NCI-H345 (cell line): ENCODE measurements at regions not wholly inside any gene's neighbourhood (a gene's known extent, or its start where the extent isn't known, plus 50 kb on each side); places are given as distances from the start of the nearest gene placed in this dataset.

Source experiments
- DNase-seq: peaks from one replicate; lab custom pipeline; 2025; lab: John Stamatoyannopoulos, UW

- DNase-seq, result no peak
Measured at GRCh38 chr6:18784794-18785193, 397.6 kb downstream of the RNF144B start.

- DNase-seq, result no peak
Measured at GRCh38 chr6:18785810-18786490, 398.8 kb downstream of the RNF144B start.

GRCh38 chr6:18792866-18793265, 405.7 kb downstream of the RNF144B start:
- no peak for DNase-seq

- no peak for DNase-seq
Measured at GRCh38 chr6:18795726-18796125, 408.6 kb downstream of the RNF144B start.

GRCh38 chr6:18820725-18821124, 433.6 kb downstream of the RNF144B start:
- no peak for DNase-seq

- no peak for DNase-seq
Measured at GRCh38 chr6:18823782-18824386, 436.7 kb downstream of the RNF144B start.

- peak; percentile 31 for DNase-seq
Measured at GRCh38 chr6:18829272-18829870, 442.2 kb downstream of the RNF144B start.

GRCh38 chr6:18835976-18836375, 448.8 kb downstream of the RNF144B start:
- no peak for DNase-seq

- DNase-seq, result no peak
Measured at GRCh38 chr6:18837013-18837412, 449.9 kb downstream of the RNF144B start.

GRCh38 chr6:18842534-18842933, 455.4 kb downstream of the RNF144B start:
- no peak for DNase-seq

GRCh38 chr6:18845896-18846295, 458.7 kb downstream of the RNF144B start:
- peak; percentile 48 for DNase-seq

GRCh38 chr6:18846327-18846726, 459.2 kb downstream of the RNF144B start:
- no peak for DNase-seq

GRCh38 chr6:18861204-18861603, 474.1 kb downstream of the RNF144B start:
- DNase-seq, result no peak

- DNase-seq, result no peak
Measured at GRCh38 chr6:18883268-18883667, 496.1 kb downstream of the RNF144B start.

GRCh38 chr6:18883851-18884250, 496.7 kb downstream of the RNF144B start:
- no peak for DNase-seq

- no peak for DNase-seq
Measured at GRCh38 chr6:18893540-18894269, 506.6 kb downstream of the RNF144B start.

- no peak for DNase-seq
Measured at GRCh38 chr6:18897350-18897749, 510.2 kb downstream of the RNF144B start.

- DNase-seq, result no peak
Measured at GRCh38 chr6:18904681-18905080, 517.5 kb downstream of the RNF144B start.

- DNase-seq, result no peak
Measured at GRCh38 chr6:18920701-18921100, 533.6 kb downstream of the RNF144B start.

- no peak for DNase-seq
Measured at GRCh38 chr6:18931086-18931485, 543.9 kb downstream of the RNF144B start.

- DNase-seq, result no peak
Measured at GRCh38 chr6:18958146-18958545, 571.0 kb downstream of the RNF144B start.

- DNase-seq, result no peak
Measured at GRCh38 chr6:18961566-18961965, 574.4 kb downstream of the RNF144B start.

GRCh38 chr6:18962361-18962905, 575.3 kb downstream of the RNF144B start:
- no peak for DNase-seq
